HG03025 (cell line): ENCODE measurements at regions not wholly inside any gene's neighbourhood (a gene's known extent, or its start where the extent isn't known, plus 50 kb on each side); places are given as distances from the start of the nearest gene placed in this dataset.

Source experiments
- ATAC-seq: cut with Tn5 transposase; IDR thresholded peaks from one replicate; pipeline ENCODE4 v1.9.1; 2021; ENCODE audit warnings: mild to moderate bottlenecking, moderate library complexity; ENCODE audit not compliant: unreplicated experiment, low FRiP score

- no peak for ATAC-seq
These were observed 667.4 kb upstream of the SEMA6A start for GRCh38 chr5:117242028-117242427.

GRCh38 chr5:117236941-117237340 is 662.3 kb upstream of the SEMA6A start:
- no peak for ATAC-seq

- no peak for ATAC-seq
These were observed 661.2 kb upstream of the SEMA6A start for GRCh38 chr5:117235786-117236185.

- ATAC-seq, result no peak
These were observed 655.8 kb upstream of the SEMA6A start for GRCh38 chr5:117230375-117230774.

GRCh38 chr5:117220730-117221129 is 646.1 kb upstream of the SEMA6A start:
- no peak for ATAC-seq

- no peak for ATAC-seq
These were observed 644.2 kb upstream of the SEMA6A start for GRCh38 chr5:117218789-117219188.

- ATAC-seq, result no peak
These were observed 638.2 kb upstream of the SEMA6A start for GRCh38 chr5:117212866-117213265.

- no peak for ATAC-seq
These were observed 636.2 kb upstream of the SEMA6A start for GRCh38 chr5:117210796-117211195.

- no peak for ATAC-seq
These were observed 634.9 kb upstream of the SEMA6A start for GRCh38 chr5:117209479-117209878.

GRCh38 chr5:117207088-117207668 is 632.6 kb upstream of the SEMA6A start:
- ATAC-seq, result no peak

GRCh38 chr5:117205894-117206293 is 631.3 kb upstream of the SEMA6A start:
- no peak for ATAC-seq

- no peak for ATAC-seq
These were observed 630.6 kb upstream of the SEMA6A start for GRCh38 chr5:117204926-117205869.

- no peak for ATAC-seq
These were observed 629.8 kb upstream of the SEMA6A start for GRCh38 chr5:117204404-117204803.

- ATAC-seq, result no peak
These were observed 629.0 kb upstream of the SEMA6A start for GRCh38 chr5:117203584-117203983.

GRCh38 chr5:117201001-117201400 is 626.4 kb upstream of the SEMA6A start:
- no peak for ATAC-seq

- no peak for ATAC-seq
These were observed 620.5 kb upstream of the SEMA6A start for GRCh38 chr5:117195076-117195475.

GRCh38 chr5:117191251-117191650 is 616.6 kb upstream of the SEMA6A start:
- no peak for ATAC-seq

GRCh38 chr5:117189784-117190183 is 615.2 kb upstream of the SEMA6A start:
- no peak for ATAC-seq

- ATAC-seq, result no peak
These were observed 613.6 kb upstream of the SEMA6A start for GRCh38 chr5:117188211-117188610.

- no peak for ATAC-seq
These were observed 612.1 kb upstream of the SEMA6A start for GRCh38 chr5:117186751-117187150.

- ATAC-seq, result no peak
These were observed 608.7 kb upstream of the SEMA6A start for GRCh38 chr5:117183326-117183725.

GRCh38 chr5:117182104-117182503 is 607.5 kb upstream of the SEMA6A start:
- ATAC-seq, result no peak
